HEK293T (cell line): ENCODE measurements at regions not wholly inside any gene's neighbourhood (a gene's known extent, or its start where the extent isn't known, plus 50 kb on each side); places are given as distances from the start of the nearest gene placed in this dataset.

Experiments
- ARNT ChIP-seq: fragments of 450-650 bp; IDR thresholded peaks from 2 replicates; pipeline ENCODE4 v1.6.1; 2017; ENCODE audit warnings: mild to moderate bottlenecking
- BHLHE40 ChIP-seq: fragments of 450-650 bp; IDR thresholded peaks from 2 replicates; pipeline ENCODE4 v1.6.1; 2016; ENCODE audit warnings: mild to moderate bottlenecking, moderate library complexity, borderline replicate concordance
- ELF4 ChIP-seq: fragments of 450-650 bp; IDR thresholded peaks from 2 replicates; pipeline ENCODE4 v1.6.1; 2017; ENCODE audit warnings: antibody characterized with exemption
- FOXA1 ChIP-seq: fragments of 450-650 bp; IDR thresholded peaks from 2 replicates; pipeline ENCODE4 v1.6.1; 2016; ENCODE audit warnings: mild to moderate bottlenecking
- FOXK2 ChIP-seq: fragments of 450-650 bp; IDR thresholded peaks from 2 replicates; pipeline ENCODE4 v1.6.1; 2016; ENCODE audit warnings: mild to moderate bottlenecking
- FOXM1 ChIP-seq: fragments of 450-650 bp; IDR thresholded peaks from 2 replicates; pipeline ENCODE4 v1.6.1; 2017; ENCODE audit warnings: mild to moderate bottlenecking, borderline replicate concordance
- HDGF ChIP-seq: fragments of 450-650 bp; IDR thresholded peaks from 2 replicates; pipeline ENCODE4 v1.6.1; 2017; ENCODE audit warnings: antibody characterized with exemption, borderline replicate concordance
- L3MBTL2 ChIP-seq: fragments of 450-650 bp; conservative IDR thresholded peaks from 2 replicates; pipeline ENCODE4 v1.6.1; 2016; ENCODE audit warnings: mild to moderate bottlenecking
- NFRKB ChIP-seq: fragments of 450-650 bp; IDR thresholded peaks from 2 replicates; pipeline ENCODE4 v1.6.1; 2016; ENCODE audit warnings: mild to moderate bottlenecking, moderate library complexity
- SP1 ChIP-seq: fragments of 450-650 bp; IDR thresholded peaks from 2 replicates; pipeline ENCODE4 v1.6.1; 2017
- SUZ12 ChIP-seq: fragments of 450-650 bp; IDR thresholded peaks from 2 replicates; pipeline ENCODE4 v1.6.1; 2016; ENCODE audit warnings: mild to moderate bottlenecking
- ZNF384 ChIP-seq: fragments of 450-650 bp; IDR thresholded peaks from 2 replicates; pipeline ENCODE4 v1.6.1; 2016
- TF ChIP-seq, protein P1 (sequence below): fragments of 450-650 bp; IDR thresholded peaks from 2 replicates; pipeline ENCODE4 v1.6.1; 2016

- TF ChIP-seq FOXK2, result no peak
- TF ChIP-seq, protein P1, sequence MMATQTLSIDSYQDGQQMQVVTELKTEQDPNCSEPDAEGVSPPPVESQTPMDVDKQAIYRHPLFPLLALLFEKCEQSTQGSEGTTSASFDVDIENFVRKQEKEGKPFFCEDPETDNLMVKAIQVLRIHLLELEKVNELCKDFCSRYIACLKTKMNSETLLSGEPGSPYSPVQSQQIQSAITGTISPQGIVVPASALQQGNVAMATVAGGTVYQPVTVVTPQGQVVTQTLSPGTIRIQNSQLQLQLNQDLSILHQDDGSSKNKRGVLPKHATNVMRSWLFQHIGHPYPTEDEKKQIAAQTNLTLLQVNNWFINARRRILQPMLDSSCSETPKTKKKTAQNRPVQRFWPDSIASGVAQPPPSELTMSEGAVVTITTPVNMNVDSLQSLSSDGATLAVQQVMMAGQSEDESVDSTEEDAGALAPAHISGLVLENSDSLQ, result no peak
- no peak for TF ChIP-seq SP1
- no peak for TF ChIP-seq FOXA1
- no peak for TF ChIP-seq ARNT
- no peak for TF ChIP-seq FOXM1
- no peak for TF ChIP-seq BHLHE40
- TF ChIP-seq L3MBTL2, result no peak
- no peak for TF ChIP-seq NFRKB
- no peak for TF ChIP-seq SUZ12
- no peak for TF ChIP-seq ELF4
- no peak for TF ChIP-seq HDGF
- no peak for TF ChIP-seq ZNF384
Observed at GRCh38 chr4:169909479-169909878, 116.7 kb downstream of the MFAP3L start.
